ENCODE measurements at regions not wholly inside any gene's neighbourhood (a gene's known extent, or its start where the extent isn't known, plus 50 kb on each side); places are given as distances from the start of the nearest gene placed in this dataset.
"Not testable (repeated sequence)": the region's sequence is repeated elsewhere in the genome, so short reads cannot be mapped to it uniquely, and the experiment has no call there.

- no peak overlapping the region for H3K4me2 ChIP-seq (ENCODE audit: low read length)
- H3K4me3 ChIP-seq (ENCODE audit: low read depth, low read length, poor library complexity, severe bottlenecking), result no peak overlapping the region
- no peaks in the 10 kb centered on the region for H3K36me3 ChIP-seq (ENCODE audit: insufficient read depth, low read length)
- H3K79me2 ChIP-seq (ENCODE audit: insufficient read depth, low read length), result no peaks in the 10 kb centered on the region
- no peaks in the 10 kb centered on the region for H3K4me1 ChIP-seq (ENCODE audit: insufficient read depth, low read length, severe bottlenecking)
- H3K27ac ChIP-seq (ENCODE audit: low read depth, low read length, poor library complexity, severe bottlenecking), result no peak overlapping the region
- no peak overlapping the region for H2AFZ ChIP-seq (ENCODE audit: low read length)
- H3K9me3 ChIP-seq (ENCODE audit: low read length), result no peaks in the 10 kb centered on the region
- no peak overlapping the region for H3K9ac ChIP-seq (ENCODE audit: low read length)
- no peaks in the 10 kb centered on the region for H3K9me2 ChIP-seq (ENCODE audit: low read depth, low read length)
- H4K20me1 ChIP-seq (ENCODE audit: insufficient read depth, low read length), result no peaks in the 10 kb centered on the region
- TF ChIP-seq EZH2 (IDR thresholded peaks at IDR 0.05; ENCODE audit: borderline replicate concordance, low read length) (no peak), CTCF (IDR thresholded peaks at IDR 0.05; ENCODE audit: low read length) (no peak)
- no peaks in the 10 kb centered on the region for H3F3A ChIP-seq (ENCODE audit: insufficient read depth, low read length)
- no peaks in the 10 kb centered on the region for H3K27me3 ChIP-seq (ENCODE audit: insufficient read depth, low read length)
Observed at GRCh38 chr6:112606656-112607435, 259.7 kb downstream of the RFPL4B start.

GRCh38 chr6:112608925-112609324 lies 261.8 kb downstream of the RFPL4B start:
- H3K36me3 ChIP-seq (ENCODE audit: insufficient read depth, low read length); H4K20me1 ChIP-seq (ENCODE audit: insufficient read depth, low read length); H3F3A ChIP-seq (ENCODE audit: insufficient read depth, low read length); H3K9me2 ChIP-seq (ENCODE audit: low read depth, low read length); H3K9ac ChIP-seq (ENCODE audit: low read length); H3K27me3 ChIP-seq (ENCODE audit: insufficient read depth, low read length); H3K4me2 ChIP-seq (ENCODE audit: low read length); H3K4me1 ChIP-seq (ENCODE audit: insufficient read depth, low read length, severe bottlenecking); H3K27ac ChIP-seq (ENCODE audit: low read depth, low read length, poor library complexity, severe bottlenecking); H3K4me3 ChIP-seq (ENCODE audit: low read depth, low read length, poor library complexity, severe bottlenecking); H2AFZ ChIP-seq (ENCODE audit: low read length); H3K79me2 ChIP-seq (ENCODE audit: insufficient read depth, low read length); H3K9me3 ChIP-seq (ENCODE audit: low read length): not testable (repeated sequence)

- Histone ChIP-seq H3K4me1 (ENCODE audit: insufficient read depth, low read length, severe bottlenecking) (no peaks in the 10 kb centered on the region), H3K36me3 (ENCODE audit: insufficient read depth, low read length) (no peaks in the 10 kb centered on the region), H4K20me1 (ENCODE audit: insufficient read depth, low read length) (no peaks in the 10 kb centered on the region), H3K9me2 (ENCODE audit: low read depth, low read length) (no peaks in the 10 kb centered on the region), H3K27ac (ENCODE audit: low read depth, low read length, poor library complexity, severe bottlenecking) (no peak overlapping the region), H3K9ac (ENCODE audit: low read length) (no peak overlapping the region), H2AFZ (ENCODE audit: low read length) (no peak overlapping the region), H3K79me2 (ENCODE audit: insufficient read depth, low read length) (no peaks in the 10 kb centered on the region), H3K27me3 (ENCODE audit: insufficient read depth, low read length) (no peaks in the 10 kb centered on the region), H3K9me3 (ENCODE audit: low read length) (no peaks in the 10 kb centered on the region), H3K4me3 (ENCODE audit: low read depth, low read length, poor library complexity, severe bottlenecking) (no peak overlapping the region), H3K4me2 (ENCODE audit: low read length) (no peak overlapping the region), H3F3A (ENCODE audit: insufficient read depth, low read length) (no peaks in the 10 kb centered on the region)
- TF ChIP-seq EZH2 (IDR thresholded peaks at IDR 0.05; ENCODE audit: borderline replicate concordance, low read length) (no peak), CTCF (IDR thresholded peaks at IDR 0.05; ENCODE audit: low read length) (no peak)
Observed at GRCh38 chr6:112613410-112613809, 266.3 kb downstream of the RFPL4B start.

GRCh38 chr6:112618849-112619248 lies 271.7 kb downstream of the RFPL4B start:
- no peak overlapping the region for H3K4me3 ChIP-seq (ENCODE audit: low read depth, low read length, poor library complexity, severe bottlenecking)
- no peaks in the 10 kb centered on the region for H3K9me2 ChIP-seq (ENCODE audit: low read depth, low read length)
- H2AFZ ChIP-seq (ENCODE audit: low read length), result no peak overlapping the region
- no peak overlapping the region for H3K27ac ChIP-seq (ENCODE audit: low read depth, low read length, poor library complexity, severe bottlenecking)
- no peaks in the 10 kb centered on the region for H4K20me1 ChIP-seq (ENCODE audit: insufficient read depth, low read length)
- H3F3A ChIP-seq (ENCODE audit: insufficient read depth, low read length), result no peaks in the 10 kb centered on the region
- H3K4me2 ChIP-seq (ENCODE audit: low read length), result no peak overlapping the region
- no peak overlapping the region for H3K9ac ChIP-seq (ENCODE audit: low read length)
- H3K27me3 ChIP-seq (ENCODE audit: insufficient read depth, low read length), result no peaks in the 10 kb centered on the region
- TF ChIP-seq EZH2 (IDR thresholded peaks at IDR 0.05; ENCODE audit: borderline replicate concordance, low read length) (no peak), CTCF (IDR thresholded peaks at IDR 0.05; ENCODE audit: low read length) (no peak)
- H3K36me3 ChIP-seq (ENCODE audit: insufficient read depth, low read length), result no peaks in the 10 kb centered on the region
- no peaks in the 10 kb centered on the region for H3K79me2 ChIP-seq (ENCODE audit: insufficient read depth, low read length)
- no peaks in the 10 kb centered on the region for H3K4me1 ChIP-seq (ENCODE audit: insufficient read depth, low read length, severe bottlenecking)
- no peaks in the 10 kb centered on the region for H3K9me3 ChIP-seq (ENCODE audit: low read length)
